ENCODE measurements at regions not wholly inside any gene's neighbourhood (a gene's known extent, or its start where the extent isn't known, plus 50 kb on each side); places are given as distances from the start of the nearest gene placed in this dataset.
"Not testable (repeated sequence)": the region's sequence is repeated elsewhere in the genome, so short reads cannot be mapped to it uniquely, and the experiment has no call there.

DNA sequence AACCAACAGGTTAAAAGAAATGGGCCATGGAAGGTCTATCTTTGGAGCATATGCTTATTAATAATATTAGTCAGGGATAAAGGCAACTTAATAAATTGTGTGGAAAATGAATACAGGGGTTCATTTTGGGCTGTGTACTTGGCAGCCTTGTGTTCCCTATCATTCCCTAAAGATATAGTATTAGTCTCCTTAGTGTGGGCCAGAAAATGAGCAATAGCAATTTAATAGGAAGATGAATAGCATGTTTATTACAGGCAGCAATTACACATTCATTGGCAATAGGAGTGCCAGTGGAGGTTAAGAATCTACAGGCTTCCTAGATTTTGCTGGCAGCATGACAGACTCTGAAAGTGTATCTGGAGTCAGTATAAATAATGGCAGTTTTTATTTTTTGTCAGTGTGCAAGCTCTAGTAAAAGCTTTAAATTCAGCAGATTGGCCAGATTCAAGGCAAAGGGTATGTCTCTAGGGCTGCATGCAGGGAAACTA lies 98.7 kb upstream of the MTLN start:
- TF ChIP-seq CTCF (IDR thresholded peaks at IDR 0.05; ENCODE audit: insufficient read depth, low read depth, low read length); EZH2 (IDR thresholded peaks at IDR 0.05; ENCODE audit: insufficient read depth, low read length): not testable (repeated sequence)
